IMR-90 (cell line): ENCODE measurements at regions not wholly inside any gene's neighbourhood (a gene's known extent, or its start where the extent isn't known, plus 50 kb on each side); places are given as distances from the start of the nearest gene placed in this dataset.
A peak's percentile ranks its signal among the peaks of the same experiment; 100 is the strongest.

Source experiments
- ATAC-seq: fragments of 200-7000 bp; cut with Tn5 transposase; 2 replicates; pipeline ENCODE4 v1.9.1; 2020; ENCODE audit warnings: low read depth, mild to moderate bottlenecking, moderate library complexity
- BruUV-seq: library from RNA; stranded (reverse); fragments of 400-500 nt; replicated peaks from 2 replicates; lab custom pipeline; 2021; lab: Mats Ljungman, UMichigan
- CTCF ChIA-PET: fragments of 300-600 bp; formaldehyde crosslinking; extraction: SDS; loops from one replicate; lab custom pipeline; 2021; ENCODE audit warnings: antibody characterized with exemption; lab: Yijun Ruan, JAX
- POLR2A ChIA-PET: fragments of 300-600 bp; sonication (Branson Sonifier 250); formaldehyde crosslinking; loops from one replicate; lab custom pipeline; 2022; ENCODE audit warnings: antibody characterized with exemption; ENCODE audit not compliant: unreplicated experiment; lab: Charles Lee
- DNase-seq: peaks from one replicate; pipeline ENCODE4 v3.0.0; 2013
- H2AFZ ChIP-seq: replicated peaks from 2 replicates; pipeline ENCODE3; 2013; ENCODE audit warnings: low read length, mild to moderate bottlenecking; ENCODE audit not compliant: poor library complexity
- H2AK5ac ChIP-seq: 2 replicates; pipeline ENCODE4 v1.6.1; 2013; ENCODE audit warnings: low read depth, low read length, inconsistent platforms
- H2AK9ac ChIP-seq: replicated peaks from 2 replicates; pipeline ENCODE3; 2013; ENCODE audit warnings: mild to moderate bottlenecking, low read depth, low read length, moderate library complexity; ENCODE audit not compliant: poor library complexity
- H2BK120ac ChIP-seq: 2 replicates; pipeline ENCODE4 v1.6.1; 2013; ENCODE audit warnings: low read depth, low read length, inconsistent platforms
- H2BK15ac ChIP-seq: 3 replicates; pipeline ENCODE4 v1.6.1; 2013; ENCODE audit warnings: low read depth, low read length, inconsistent platforms
- H2BK20ac ChIP-seq: 2 replicates; pipeline ENCODE4 v1.6.1; 2013; ENCODE audit warnings: low read depth, mild to moderate bottlenecking, inconsistent platforms, low read length, moderate library complexity
- H2BK5ac ChIP-seq: 2 replicates; pipeline ENCODE4 v1.6.1; 2013; ENCODE audit warnings: mild to moderate bottlenecking, low read depth, low read length, inconsistent platforms; ENCODE audit not compliant: poor library complexity, severe bottlenecking
- H3K14ac ChIP-seq: replicated peaks from 2 replicates; pipeline ENCODE4 v1.6.1; 2013; ENCODE audit warnings: low read depth, low read length, inconsistent platforms
- H3K18ac ChIP-seq: 2 replicates; pipeline ENCODE4 v1.6.1; 2013; ENCODE audit warnings: low read depth, low read length, control low read depth
- H3K23ac ChIP-seq: 2 replicates; pipeline ENCODE4 v1.6.1; 2013; ENCODE audit warnings: low read depth, low read length, inconsistent platforms
- H3K27ac ChIP-seq: 2 replicates; pipeline ENCODE4 v1.5.1; 2013; ENCODE audit warnings: mild to moderate bottlenecking, control low read depth, low read length; ENCODE audit not compliant: insufficient read depth
- H3K27me3 ChIP-seq: 2 replicates; pipeline ENCODE4 v1.6.1; 2013; ENCODE audit warnings: low read length; ENCODE audit not compliant: control insufficient read depth, insufficient read depth
- H3K36me3 ChIP-seq: 2 replicates; pipeline ENCODE4 v1.6.1; 2013; ENCODE audit warnings: low read length, mixed read lengths; ENCODE audit not compliant: control insufficient read depth, insufficient read depth
- H3K4ac ChIP-seq: 2 replicates; pipeline ENCODE4 v1.6.1; 2013; ENCODE audit warnings: low read depth, low read length, inconsistent platforms
- H3K4me1 ChIP-seq: 2 replicates; pipeline ENCODE4 v1.6.1; 2013; ENCODE audit warnings: low read length, mixed read lengths; ENCODE audit not compliant: control insufficient read depth, insufficient read depth
- H3K4me2 ChIP-seq: 2 replicates; pipeline ENCODE4 v1.6.1; 2013; ENCODE audit warnings: low read depth, mild to moderate bottlenecking, control low read depth, low read length, moderate library complexity
- H3K4me3 ChIP-seq: 2 replicates; pipeline ENCODE4 v1.5.1; 2013; ENCODE audit warnings: low read depth, mild to moderate bottlenecking, control low read depth, low read length, moderate library complexity; ENCODE audit not compliant: insufficient read depth
- H3K56ac ChIP-seq: 2 replicates; pipeline ENCODE4 v1.6.1; 2013; ENCODE audit warnings: low read length, inconsistent platforms; ENCODE audit not compliant: insufficient read depth; ENCODE audit errors: extremely low read depth
- H3K79me1 ChIP-seq, 2 experiments: 2 replicates each; pipeline ENCODE4 v1.6.1; 2013; ENCODE audit warnings: low read length in 2 of 2, inconsistent platforms in 1 of 2, low read depth in 1 of 2
- H3K9ac ChIP-seq: 2 replicates; pipeline ENCODE4 v1.6.1; 2013; ENCODE audit warnings: low read depth, low read length, control low read depth
- H3K9me1 ChIP-seq: 2 replicates; pipeline ENCODE4 v1.6.1; 2013; ENCODE audit warnings: low read length, inconsistent platforms; ENCODE audit not compliant: insufficient read depth
- H3K9me3 ChIP-seq: 2 replicates; pipeline ENCODE4 v1.6.1; 2013; ENCODE audit warnings: low read length; ENCODE audit not compliant: control insufficient read depth, insufficient read depth
- H4K20me1 ChIP-seq: 2 replicates; pipeline ENCODE4 v1.6.1; 2013; ENCODE audit warnings: low read length, inconsistent platforms; ENCODE audit not compliant: insufficient read depth
- H4K5ac ChIP-seq: 2 replicates; pipeline ENCODE4 v1.6.1; 2013; ENCODE audit warnings: mild to moderate bottlenecking, low read depth, low read length, control low read depth
- H4K8ac ChIP-seq, 2 experiments: 2 replicates each; pipeline ENCODE4 v1.6.1; 2013; ENCODE audit warnings: low read depth in 2 of 2, low read length in 2 of 2, control low read depth in 1 of 2, inconsistent platforms in 1 of 2
- H4K91ac ChIP-seq: 2 replicates; pipeline ENCODE4 v1.6.1; 2013; ENCODE audit warnings: low read depth, low read length, inconsistent platforms; ENCODE audit not compliant: insufficient read depth
- CHD1 ChIP-seq: IDR thresholded peaks from 2 replicates; pipeline ENCODE4 v1.6.1; 2012; ENCODE audit warnings: low read depth, low read length, improper control_type of control experiment
- MAFK ChIP-seq: IDR thresholded peaks from 2 replicates; pipeline ENCODE4 v1.6.1; 2012; ENCODE audit warnings: low read depth, low read length, improper control_type of control experiment
- WGBS, 2 experiments: methylation state at CpG; one replicate each; pipeline versions ENCODE4 v1.1.5 to v1.1.7; 2013; ENCODE audit warnings: missing lambda C conversion rate in 2 of 2; ENCODE audit not compliant: insufficient read length in 1 of 2; ENCODE audit errors: extremely low coverage in 2 of 2; 5-methylcytosine and 5-hydroxymethylcytosine counted together
- dilution Hi-C: fragments of 300-500 bp; cut with HindIII; formaldehyde crosslinking; loops from one replicate; pipeline ENCODE4 v1.14.3; 2018; ENCODE audit warnings: low sequenced_read_pairs; ENCODE audit not compliant: unreplicated experiment
- in situ Hi-C: fragments of 300-500 bp; cut with MboI; formaldehyde crosslinking; loops from 3 replicates; pipeline ENCODE4 v1.14.3; 2019; ENCODE audit warnings: low sequenced_read_pairs, inconsistent platforms, mixed read lengths
- intact Hi-C: fragments of 100-400 bp; cut with micrococcal nuclease; formaldehyde crosslinking; loops from 2 replicates; pipeline ENCODE4 v1.10.0; 2022

DNA sequence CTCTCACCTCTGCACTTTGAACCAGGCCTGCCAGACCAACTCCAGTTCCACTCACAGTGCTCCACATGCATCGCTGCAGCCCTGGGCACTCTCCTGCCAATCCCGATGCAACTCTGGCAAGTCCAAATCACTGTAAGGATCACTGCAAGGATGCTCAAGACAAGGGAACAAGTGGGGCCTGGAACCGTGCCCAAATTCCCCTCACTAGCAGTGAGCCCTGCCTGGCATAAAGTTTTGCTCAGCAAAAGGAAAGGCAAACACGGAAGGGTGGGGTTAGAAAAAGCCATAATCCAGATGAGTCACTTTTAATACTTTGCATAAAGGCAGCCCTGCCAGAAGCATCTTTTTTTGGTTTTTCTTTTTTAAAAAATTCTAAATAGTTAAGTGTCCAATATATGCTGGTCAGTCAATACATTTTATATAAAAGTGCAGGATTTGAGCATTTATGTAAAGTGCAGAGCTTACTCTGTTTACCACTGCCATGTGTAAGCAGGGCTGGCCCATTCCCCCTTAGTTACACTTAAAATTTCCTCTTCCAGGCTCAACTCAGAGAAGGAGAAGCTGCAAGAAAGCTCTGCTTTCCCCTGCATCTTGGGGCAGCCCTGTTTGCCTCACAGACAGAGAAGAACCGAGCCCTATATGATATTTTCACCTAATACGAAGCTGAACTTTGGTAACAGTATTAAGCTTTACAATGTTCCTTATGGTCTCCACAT, 102.2 kb downstream of the CD47 start:
- BruUV-seq: no TSS peak
- Histone ChIP-seq H3K4me1 (peaks cover 7% of the 10 kb centered on the region), H4K8ac (no peak overlapping the region), H2BK20ac (peak overlapping the region; percentile 8; the same call in 1 of the 2 replicates), H3K18ac (no peak overlapping the region), H3K9me3 (no peaks in the 10 kb centered on the region), H2AK5ac (no peak overlapping the region; the same call in 1 of the 2 replicates), H4K20me1 (no peaks in the 10 kb centered on the region), H3K56ac (no peak overlapping the region), H4K5ac (no peak overlapping the region), H3K36me3 (no peaks in the 10 kb centered on the region), H3K27ac (no peak overlapping the region), H2BK5ac (no peak overlapping the region), H2BK120ac (no peak overlapping the region), H2AFZ (peak overlapping the region; percentile 52), H3K79me1 (no peaks in the 10 kb centered on the region), H3K14ac (peak overlapping the region; percentile 12; the same call in 1 of the 2 replicates), H4K91ac (no peak overlapping the region), H3K9me1 (peaks cover 10% of the 10 kb centered on the region; the same call in 1 of the 2 replicates), H3K4me3 (no peak overlapping the region), H2BK15ac (no peak overlapping the region), H3K4ac (peak overlapping the region; percentile 17; the same call in 1 of the 2 replicates), H3K9ac (no peak overlapping the region), H3K23ac (no peak overlapping the region), H2AK9ac (no peak overlapping the region), H3K4me2 (no peak overlapping the region), H3K27me3 (0 out of 2 replicates have a peak, but pooled peaks cover 2% of the 10 kb centered on the region)
- intact Hi-C loops (no loop called here), in situ Hi-C loops (no loop called here), dilution Hi-C loops (no loop called here)
- POLR2A ChIA-PET: no interaction called here
- WGBS, 2 experiments: 100% methylated on average over 1 of the region's 6 CpGs; no CpG with 5 or more reads in 1 of the 2 experiments
- TF ChIP-seq CHD1: no peak
- peak; percentile 17; the same call in 1 of the 2 replicates for TF ChIP-seq MAFK
- DNase-seq (peak; percentile 47), ATAC-seq (peak; percentile 61)
- CTCF ChIA-PET: no interaction called here
